Coronary artery (tissue), 2 donors: ENCODE measurements at regions not wholly inside any gene's neighbourhood (a gene's known extent, or its start where the extent isn't known, plus 50 kb on each side); places are given as distances from the start of the nearest gene placed in this dataset.
A peak's percentile ranks its signal among the peaks of the same experiment; 100 is the strongest.
"Not testable (repeated sequence)": the region's sequence is repeated elsewhere in the genome, so short reads cannot be mapped to it uniquely, and the experiment has no call there.

Source experiments
- DNase-seq: peaks from one replicate; pipeline ENCODE4 v3.0.0-alpha.2; 2017; ENCODE audit warnings: low spot score
- H3K27ac ChIP-seq, 2 donors: fragments of 200-600 bp; sonication (generic); one replicate each; pipeline ENCODE4 v1.5.1; 2016 to 2019
- H3K4me3 ChIP-seq: fragments of 200-600 bp; sonication (generic); 2 replicates; pipeline ENCODE4 v1.5.1; 2016; ENCODE audit warnings: mild to moderate bottlenecking, moderate library complexity
- CTCF ChIP-seq: fragments of 200-600 bp; sonication (generic); IDR thresholded peaks from one replicate; pipeline ENCODE4 v1.5.1; 2019; ENCODE audit warnings: antibody characterized with exemption

GRCh38 chr11:121967131-121967704, 148.8 kb downstream of the BLID start:
- TF ChIP-seq CTCF, result no peak

GRCh38 chr11:121965330-121965729, 150.7 kb downstream of the BLID start:
- Histone ChIP-seq H3K4me3 (no peak overlapping the region), H3K27ac (no peak overlapping the region)
- TF ChIP-seq CTCF, result no peak
- DNase-seq, result no peak

More at GRCh38 chr11:121967131-121967704, 148.8 kb downstream of the BLID start:
- H3K27ac ChIP-seq, result no peak overlapping the region
- no peak for DNase-seq
- H3K4me3 ChIP-seq, result no peak overlapping the region

GRCh38 chr11:121964591-121964990, 151.4 kb downstream of the BLID start:
- DNase-seq, result no peak
- TF ChIP-seq CTCF, result no peak
- H3K4me3 ChIP-seq, result no peak overlapping the region
- no peak overlapping the region for H3K27ac ChIP-seq

GRCh38 chr11:121963846-121964245, 152.2 kb downstream of the BLID start:
- not testable (repeated sequence) for H3K4me3 ChIP-seq, H3K27ac ChIP-seq, DNase-seq

GRCh38 chr11:121961321-121961801, 154.7 kb downstream of the BLID start:
- no peak overlapping the region for H3K27ac ChIP-seq
- H3K4me3 ChIP-seq, result no peak overlapping the region
- no peak for TF ChIP-seq CTCF
- no peak for DNase-seq

GRCh38 chr11:121958971-121959325, 157.1 kb downstream of the BLID start:
- DNase-seq, result no peak
- no peak for TF ChIP-seq CTCF
- H3K27ac ChIP-seq, result no peak overlapping the region
- peak overlapping the region; percentile 28 for H3K4me3 ChIP-seq

- TF ChIP-seq CTCF, result no peak
- no peak overlapping the region for H3K4me3 ChIP-seq
- no peak overlapping the region for H3K27ac ChIP-seq
- no peak for DNase-seq
Measured at GRCh38 chr11:121958323-121958970, 157.6 kb downstream of the BLID start.
